ENCODE measurements at regions not wholly inside any gene's neighbourhood (a gene's known extent, or its start where the extent isn't known, plus 50 kb on each side); places are given as distances from the start of the nearest gene placed in this dataset.

- no peak for TF ChIP-seq POLR2AphosphoS5 (IDR thresholded peaks at IDR 0.05; ENCODE audit: low read depth, low read length)
- no peak for TF ChIP-seq TAF1 (IDR thresholded peaks at IDR 0.05; ENCODE audit: borderline replicate concordance, low read depth, low read length)
These were observed 430.2 kb downstream of the DMAC1 start for GRCh38 chr9:7369384-7369821.
